Activated CD8-positive, alpha-beta T cell treated with anti-CD3 and anti-CD28 coated beads for 36 hours (primary cell): ENCODE measurements at regions not wholly inside any gene's neighbourhood (a gene's known extent, or its start where the extent isn't known, plus 50 kb on each side); places are given as distances from the start of the nearest gene placed in this dataset.
"Not testable (repeated sequence)": the region's sequence is repeated elsewhere in the genome, so short reads cannot be mapped to it uniquely, and the experiment has no call there.

ENCODE experiments used
- ATAC-seq: fragments of 200-7000 bp; cut with Tn5 transposase; one replicate; pipeline ENCODE4 v1.10.0; 2021; ENCODE audit warnings: mild to moderate bottlenecking, moderate library complexity
- CTCF ChIA-PET: fragments of 350-600 bp; sonication (Branson Sonifier 250); formaldehyde crosslinking; loops from one replicate; lab custom pipeline; 2021; ENCODE audit warnings: antibody characterized with exemption; lab: Charles Lee
- POLR2A ChIA-PET: fragments of 350-600 bp; sonication (Branson Sonifier 250); formaldehyde crosslinking; loops from one replicate; lab custom pipeline; 2021; ENCODE audit warnings: antibody characterized with exemption; lab: Charles Lee
- DNase-seq: peaks from one replicate; pipeline ENCODE4 v3.0.0-alpha.2; 2020
- H3K27ac Mint-ChIP-seq: one replicate; pipeline ENCODE4 v1.8.0; 2021; ENCODE audit warnings: mild to moderate bottlenecking, mixed read lengths
- H3K27me3 Mint-ChIP-seq: one replicate; pipeline ENCODE4 v1.8.0; 2021; ENCODE audit warnings: mixed read lengths
- H3K36me3 Mint-ChIP-seq: one replicate; pipeline ENCODE4 v1.8.0; 2021; ENCODE audit warnings: low read depth, mixed read lengths
- H3K4me1 Mint-ChIP-seq: one replicate; pipeline ENCODE4 v1.8.0; 2021; ENCODE audit warnings: low read depth, mixed read lengths
- H3K4me3 Mint-ChIP-seq: one replicate; pipeline ENCODE4 v1.8.0; 2021; ENCODE audit warnings: mild to moderate bottlenecking, moderate library complexity, mixed read lengths
- H3K9me3 Mint-ChIP-seq: one replicate; pipeline ENCODE4 v1.8.0; 2021; ENCODE audit warnings: mixed read lengths
- intact Hi-C: fragments of 100-400 bp; cut with micrococcal nuclease; formaldehyde crosslinking; loops from one replicate; pipeline ENCODE4 v1.10.0; 2022
- TF ChIP-seq, protein P1 (sequence below): fragments of 200-600 bp; IDR thresholded peaks from one replicate; pipeline ENCODE4 v1.8.0; 2022; ENCODE audit warnings: antibody characterized with exemption, mild to moderate bottlenecking

DNA sequence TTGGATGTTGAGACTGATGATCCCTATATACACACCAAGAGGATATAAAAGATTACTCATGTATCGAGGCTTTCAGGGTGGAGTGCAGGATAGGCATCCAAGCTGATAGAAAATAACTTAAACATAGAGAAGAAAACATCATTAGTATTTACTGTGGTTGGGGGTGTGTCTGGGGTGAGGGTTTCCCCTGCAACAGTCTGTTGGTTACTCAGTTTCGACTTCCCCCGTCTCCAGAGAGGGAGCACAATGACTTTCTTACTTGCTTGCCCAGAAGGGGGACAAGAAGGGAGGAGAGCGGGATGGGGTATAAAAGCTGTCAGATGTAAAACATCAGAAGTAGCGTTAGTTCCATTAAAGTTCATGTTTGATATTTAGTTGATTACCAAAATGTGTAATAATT, 717.4 kb upstream of the ZP4 start:
- no peak overlapping the region for H3K4me3 Mint-ChIP-seq
- intact Hi-C loops, result no loop called here
- TF ChIP-seq, protein P1, sequence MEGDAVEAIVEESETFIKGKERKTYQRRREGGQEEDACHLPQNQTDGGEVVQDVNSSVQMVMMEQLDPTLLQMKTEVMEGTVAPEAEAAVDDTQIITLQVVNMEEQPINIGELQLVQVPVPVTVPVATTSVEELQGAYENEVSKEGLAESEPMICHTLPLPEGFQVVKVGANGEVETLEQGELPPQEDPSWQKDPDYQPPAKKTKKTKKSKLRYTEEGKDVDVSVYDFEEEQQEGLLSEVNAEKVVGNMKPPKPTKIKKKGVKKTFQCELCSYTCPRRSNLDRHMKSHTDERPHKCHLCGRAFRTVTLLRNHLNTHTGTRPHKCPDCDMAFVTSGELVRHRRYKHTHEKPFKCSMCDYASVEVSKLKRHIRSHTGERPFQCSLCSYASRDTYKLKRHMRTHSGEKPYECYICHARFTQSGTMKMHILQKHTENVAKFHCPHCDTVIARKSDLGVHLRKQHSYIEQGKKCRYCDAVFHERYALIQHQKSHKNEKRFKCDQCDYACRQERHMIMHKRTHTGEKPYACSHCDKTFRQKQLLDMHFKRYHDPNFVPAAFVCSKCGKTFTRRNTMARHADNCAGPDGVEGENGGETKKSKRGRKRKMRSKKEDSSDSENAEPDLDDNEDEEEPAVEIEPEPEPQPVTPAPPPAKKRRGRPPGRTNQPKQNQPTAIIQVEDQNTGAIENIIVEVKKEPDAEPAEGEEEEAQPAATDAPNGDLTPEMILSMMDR, result no peak
- no peaks in the 10 kb centered on the region for H3K4me1 Mint-ChIP-seq
- ChIA-PET CTCF (no interaction called here), POLR2A (no interaction called here)
- no peak for ATAC-seq
- peaks cover 5% of the 10 kb centered on the region for H3K9me3 Mint-ChIP-seq
- H3K27me3 Mint-ChIP-seq, result no peaks in the 10 kb centered on the region
- no peak for DNase-seq
- no peaks in the 10 kb centered on the region for H3K36me3 Mint-ChIP-seq
- no peak overlapping the region for H3K27ac Mint-ChIP-seq

- TF ChIP-seq, protein P1, result no peak
- Mint-ChIP-seq H3K27ac (no peak overlapping the region), H3K36me3 (no peaks in the 10 kb centered on the region), H3K4me3 (no peak overlapping the region), H3K27me3 (no peaks in the 10 kb centered on the region), H3K4me1 (no peaks in the 10 kb centered on the region), H3K9me3 (peaks cover 7% of the 10 kb centered on the region)
- intact Hi-C loops, result no loop called here
- no peak for ATAC-seq
- ChIA-PET CTCF (interaction anchor here (0.8 to 1.2 kb wide), 2 partner anchors 10 to 394 kb away, joined by 3 to 4 read pairs; no protein-coding TSS in a partner anchor), POLR2A (no interaction called here)
- no peak for DNase-seq
These were observed 716.2 kb upstream of the ZP4 start for GRCh38 chr1:238606896-238607295.

GRCh38 chr1:238606457-238606856, 715.7 kb upstream of the ZP4 start:
- CTCF ChIA-PET, result interaction anchor here (0.8 to 1.2 kb wide), 2 partner anchors 10 to 394 kb away, joined by 3 to 4 read pairs; no protein-coding TSS in a partner anchor
- POLR2A ChIA-PET, result no interaction called here
- Mint-ChIP-seq H3K4me1 (no peaks in the 10 kb centered on the region), H3K36me3 (no peaks in the 10 kb centered on the region), H3K4me3 (no peak overlapping the region), H3K9me3 (peaks cover 7% of the 10 kb centered on the region), H3K27me3 (no peaks in the 10 kb centered on the region), H3K27ac (no peak overlapping the region)
- no peak for DNase-seq
- intact Hi-C loops, result no loop called here
- TF ChIP-seq, protein P1, result no peak
- no peak for ATAC-seq

DNA sequence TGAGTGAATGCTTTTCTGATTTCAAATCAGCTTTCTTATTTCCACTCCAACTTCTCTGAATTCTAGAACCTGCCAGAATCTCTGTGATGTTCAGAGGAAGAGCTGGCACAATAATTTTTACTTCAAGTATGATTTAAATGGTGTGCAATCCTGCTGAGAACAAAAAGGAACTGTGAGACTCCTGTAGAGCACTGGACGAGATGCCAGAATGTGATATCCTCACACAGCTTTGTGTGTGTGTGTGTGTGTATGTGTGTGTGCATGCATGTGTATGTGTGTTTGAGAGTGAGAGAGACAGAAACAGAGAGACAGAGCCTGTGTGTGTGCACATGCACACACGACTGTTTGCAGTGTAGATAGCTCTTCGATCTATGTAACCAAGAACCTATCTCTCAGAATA, 713.6 kb upstream of the ZP4 start:
- CTCF ChIA-PET, result no interaction called here
- no peak overlapping the region for H3K4me3 Mint-ChIP-seq

GRCh38 chr1:238601604-238602003, 710.9 kb upstream of the ZP4 start:
- ATAC-seq, CTCF ChIA-PET, intact Hi-C loops, DNase-seq, H3K27me3 Mint-ChIP-seq, H3K4me3 Mint-ChIP-seq, H3K9me3 Mint-ChIP-seq, H3K27ac Mint-ChIP-seq, H3K4me1 Mint-ChIP-seq, POLR2A ChIA-PET, H3K36me3 Mint-ChIP-seq: not testable (repeated sequence)

More for the DNA sequence above, 713.6 kb upstream of the ZP4 start:
- POLR2A ChIA-PET, result no interaction called here
- TF ChIP-seq, protein P1, result no peak
- ATAC-seq, result no peak
- Mint-ChIP-seq H3K36me3 (no peaks in the 10 kb centered on the region), H3K27ac (no peak overlapping the region), H3K27me3 (no peaks in the 10 kb centered on the region), H3K9me3 (peaks cover 4% of the 10 kb centered on the region), H3K4me1 (no peaks in the 10 kb centered on the region)
- intact Hi-C loops, result no loop called here
- no peak for DNase-seq

DNA sequence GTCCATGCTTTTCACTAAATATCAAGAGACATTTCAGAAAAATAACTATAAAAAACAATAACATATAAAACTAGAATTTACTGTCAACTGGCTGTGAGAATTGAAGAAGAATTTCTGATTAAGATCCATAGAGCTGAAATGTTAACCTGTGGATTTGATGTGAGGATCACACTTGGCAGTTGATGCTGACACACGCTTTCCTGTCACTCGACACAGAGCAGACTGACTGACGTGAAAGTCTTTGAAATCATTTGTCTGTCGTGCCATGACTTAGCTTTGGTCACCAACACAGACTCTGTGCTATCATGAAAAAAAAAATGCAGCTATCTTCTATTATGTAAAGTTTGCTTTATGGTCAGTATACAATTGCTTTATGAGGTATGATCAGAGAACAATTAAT, 706.0 kb upstream of the ZP4 start:
- no peaks in the 10 kb centered on the region for H3K4me1 Mint-ChIP-seq
- no peak overlapping the region for H3K4me3 Mint-ChIP-seq
- intact Hi-C loops, result no loop called here
- no peaks in the 10 kb centered on the region for H3K27me3 Mint-ChIP-seq
- ATAC-seq, result no peak
- CTCF ChIA-PET, result no interaction called here
- POLR2A ChIA-PET, result no interaction called here
- TF ChIP-seq, protein P1, result no peak
- no peak overlapping the region for H3K27ac Mint-ChIP-seq
- H3K36me3 Mint-ChIP-seq, result no peaks in the 10 kb centered on the region
- H3K9me3 Mint-ChIP-seq, result peaks cover 8% of the 10 kb centered on the region
- no peak for DNase-seq
